ENCODE measurements at regions not wholly inside any gene's neighbourhood (a gene's known extent, or its start where the extent isn't known, plus 50 kb on each side); places are given as distances from the start of the nearest gene placed in this dataset.
"Not testable (repeated sequence)": the region's sequence is repeated elsewhere in the genome, so short reads cannot be mapped to it uniquely, and the experiment has no call there.

- Histone ChIP-seq H3K4me3 (ENCODE audit: low read length in 2 of 2) (no peak overlapping the region), H3K27ac (ENCODE audit: low read depth in 1 of 2, low read length in 1 of 2) (no peak overlapping the region), H3K27me3 (ENCODE audit: control insufficient read depth in 2 of 2, insufficient read depth in 1 of 2, low read length in 1 of 2) (no peaks in the 10 kb centered on the region), H3K9me3 (ENCODE audit: control insufficient read depth in 2 of 2, insufficient read depth in 1 of 2, low read length in 1 of 2) (no peaks in the 10 kb centered on the region), H3K36me3 (ENCODE audit: control insufficient read depth in 2 of 2, insufficient read depth in 2 of 2, low read length in 1 of 2) (no peaks in the 10 kb centered on the region), H3K4me1 (ENCODE audit: control insufficient read depth in 2 of 2, insufficient read depth in 2 of 2, low read length in 2 of 2) (no peaks in the 10 kb centered on the region)
- 88% methylated on average over 4 of the region's 4 CpGs for WGBS
- DNase-seq (ENCODE audit: low read depth in 6 of 9, low spot score in 9 of 9) = no peak
Observed at GRCh38 chr10:120098232-120098930, 205.9 kb downstream of the SEC23IP start.

GRCh38 chr10:120103738-120104560, 211.4 kb downstream of the SEC23IP start:
- WGBS = 85% methylated on average over 10 of the region's 10 CpGs
- DNase-seq (ENCODE audit: low read depth in 6 of 9, low spot score in 9 of 9) = no peak
- Histone ChIP-seq H3K27me3 (ENCODE audit: control insufficient read depth in 2 of 2, insufficient read depth in 1 of 2, low read length in 1 of 2) (no peaks in the 10 kb centered on the region), H3K27ac (ENCODE audit: low read depth in 1 of 2, low read length in 1 of 2) (no peak overlapping the region), H3K36me3 (ENCODE audit: control insufficient read depth in 2 of 2, insufficient read depth in 2 of 2, low read length in 1 of 2) (no peaks in the 10 kb centered on the region), H3K9me3 (ENCODE audit: control insufficient read depth in 2 of 2, insufficient read depth in 1 of 2, low read length in 1 of 2) (no peaks in the 10 kb centered on the region), H3K4me1 (ENCODE audit: control insufficient read depth in 2 of 2, insufficient read depth in 2 of 2, low read length in 2 of 2) (no peaks in the 10 kb centered on the region), H3K4me3 (ENCODE audit: low read length in 2 of 2) (no peak overlapping the region)

- Histone ChIP-seq H3K4me1 (ENCODE audit: control insufficient read depth in 2 of 2, insufficient read depth in 2 of 2, low read length in 2 of 2) (no peaks in the 10 kb centered on the region), H3K9me3 (ENCODE audit: control insufficient read depth in 2 of 2, insufficient read depth in 1 of 2, low read length in 1 of 2) (no peaks in the 10 kb centered on the region), H3K4me3 (ENCODE audit: low read length in 2 of 2) (no peak overlapping the region), H3K27ac (ENCODE audit: low read depth in 1 of 2, low read length in 1 of 2) (no peak overlapping the region), H3K27me3 (ENCODE audit: control insufficient read depth in 2 of 2, insufficient read depth in 1 of 2, low read length in 1 of 2) (no peaks in the 10 kb centered on the region), H3K36me3 (ENCODE audit: control insufficient read depth in 2 of 2, insufficient read depth in 2 of 2, low read length in 1 of 2) (no peaks in the 10 kb centered on the region)
- DNase-seq (ENCODE audit: low read depth in 6 of 9, low spot score in 9 of 9) = no peak
- WGBS = 87% methylated on average over 2 of the region's 2 CpGs
Observed at GRCh38 chr10:120105001-120105400, 212.5 kb downstream of the SEC23IP start.

- no peak overlapping the region for H3K27ac ChIP-seq (ENCODE audit: low read depth in 1 of 2, low read length in 1 of 2)
- H3K9me3 ChIP-seq (ENCODE audit: control insufficient read depth in 2 of 2, insufficient read depth in 1 of 2, low read length in 1 of 2) = no peaks in the 10 kb centered on the region
- 88% methylated on average over 1 of the region's 1 CpG for WGBS
- DNase-seq (ENCODE audit: low read depth in 6 of 9, low spot score in 9 of 9) = no peak
- H3K4me1 ChIP-seq (ENCODE audit: control insufficient read depth in 2 of 2, insufficient read depth in 2 of 2, low read length in 2 of 2) = no peaks in the 10 kb centered on the region
- H3K4me3 ChIP-seq (ENCODE audit: low read length in 2 of 2) = no peak overlapping the region
- H3K36me3 ChIP-seq (ENCODE audit: control insufficient read depth in 2 of 2, insufficient read depth in 2 of 2, low read length in 1 of 2) = no peaks in the 10 kb centered on the region
- no peaks in the 10 kb centered on the region for H3K27me3 ChIP-seq (ENCODE audit: control insufficient read depth in 2 of 2, insufficient read depth in 1 of 2, low read length in 1 of 2)
Observed at GRCh38 chr10:120105492-120105891, 213.0 kb downstream of the SEC23IP start.

- DNase-seq (ENCODE audit: low read depth in 6 of 9, low spot score in 9 of 9) = no peak
- H3K4me1 ChIP-seq (ENCODE audit: control insufficient read depth in 2 of 2, insufficient read depth in 2 of 2, low read length in 2 of 2) = no peaks in the 10 kb centered on the region
- no peak overlapping the region for H3K27ac ChIP-seq (ENCODE audit: low read depth in 1 of 2, low read length in 1 of 2)
- H3K4me3 ChIP-seq (ENCODE audit: low read length in 2 of 2) = no peak overlapping the region
- H3K27me3 ChIP-seq (ENCODE audit: control insufficient read depth in 2 of 2, insufficient read depth in 1 of 2, low read length in 1 of 2) = no peaks in the 10 kb centered on the region
- 90% methylated on average over 3 of the region's 3 CpGs for WGBS
- no peaks in the 10 kb centered on the region for H3K9me3 ChIP-seq (ENCODE audit: control insufficient read depth in 2 of 2, insufficient read depth in 1 of 2, low read length in 1 of 2)
- H3K36me3 ChIP-seq (ENCODE audit: control insufficient read depth in 2 of 2, insufficient read depth in 2 of 2, low read length in 1 of 2) = no peaks in the 10 kb centered on the region
Observed at GRCh38 chr10:120108916-120109315, 216.4 kb downstream of the SEC23IP start.

GRCh38 chr10:120109725-120110124, 217.2 kb downstream of the SEC23IP start:
- H3K27me3 ChIP-seq (ENCODE audit: control insufficient read depth in 2 of 2, insufficient read depth in 1 of 2, low read length in 1 of 2); H3K4me1 ChIP-seq (ENCODE audit: control insufficient read depth in 2 of 2, insufficient read depth in 2 of 2, low read length in 2 of 2); H3K36me3 ChIP-seq (ENCODE audit: control insufficient read depth in 2 of 2, insufficient read depth in 2 of 2, low read length in 1 of 2); H3K9me3 ChIP-seq (ENCODE audit: control insufficient read depth in 2 of 2, insufficient read depth in 1 of 2, low read length in 1 of 2); H3K27ac ChIP-seq (ENCODE audit: low read depth in 1 of 2, low read length in 1 of 2); H3K4me3 ChIP-seq (ENCODE audit: low read length in 2 of 2); DNase-seq (ENCODE audit: low read depth in 6 of 9, low spot score in 9 of 9): not testable (repeated sequence)
- WGBS = 89% methylated on average over 4 of the region's 4 CpGs

- H3K4me3 ChIP-seq (ENCODE audit: low read length in 2 of 2) = no peak overlapping the region
- no peaks in the 10 kb centered on the region for H3K36me3 ChIP-seq (ENCODE audit: control insufficient read depth in 2 of 2, insufficient read depth in 2 of 2, low read length in 1 of 2)
- 90% methylated on average over 1 of the region's 1 CpG for WGBS
- H3K27me3 ChIP-seq (ENCODE audit: control insufficient read depth in 2 of 2, insufficient read depth in 1 of 2, low read length in 1 of 2) = no peaks in the 10 kb centered on the region
- no peak overlapping the region for H3K27ac ChIP-seq (ENCODE audit: low read depth in 1 of 2, low read length in 1 of 2)
- no peaks in the 10 kb centered on the region for H3K4me1 ChIP-seq (ENCODE audit: control insufficient read depth in 2 of 2, insufficient read depth in 2 of 2, low read length in 2 of 2)
- DNase-seq (ENCODE audit: low read depth in 6 of 9, low spot score in 9 of 9) = no peak
- H3K9me3 ChIP-seq (ENCODE audit: control insufficient read depth in 2 of 2, insufficient read depth in 1 of 2, low read length in 1 of 2) = no peaks in the 10 kb centered on the region
Observed at GRCh38 chr10:120110196-120110595, 217.7 kb downstream of the SEC23IP start.

- WGBS = 74% methylated on average over 3 of the region's 3 CpGs
- no peaks in the 10 kb centered on the region for H3K9me3 ChIP-seq (ENCODE audit: control insufficient read depth in 2 of 2, insufficient read depth in 1 of 2, low read length in 1 of 2)
Observed at GRCh38 chr10:120111628-120112027, 219.1 kb downstream of the SEC23IP start.

GRCh38 chr10:120112809-120113208, 220.3 kb downstream of the SEC23IP start:
- H3K9me3 ChIP-seq (ENCODE audit: control insufficient read depth in 2 of 2, insufficient read depth in 1 of 2, low read length in 1 of 2) = no peaks in the 10 kb centered on the region
- no peak for DNase-seq (ENCODE audit: low read depth in 6 of 9, low spot score in 9 of 9)
- H3K4me1 ChIP-seq (ENCODE audit: control insufficient read depth in 2 of 2, insufficient read depth in 2 of 2, low read length in 2 of 2) = no peaks in the 10 kb centered on the region
- no peak overlapping the region for H3K4me3 ChIP-seq (ENCODE audit: low read length in 2 of 2)
- H3K36me3 ChIP-seq (ENCODE audit: control insufficient read depth in 2 of 2, insufficient read depth in 2 of 2, low read length in 1 of 2) = no peaks in the 10 kb centered on the region
- H3K27me3 ChIP-seq (ENCODE audit: control insufficient read depth in 2 of 2, insufficient read depth in 1 of 2, low read length in 1 of 2) = no peaks in the 10 kb centered on the region
- H3K27ac ChIP-seq (ENCODE audit: low read depth in 1 of 2, low read length in 1 of 2) = no peak overlapping the region

More at GRCh38 chr10:120111628-120112027, 219.1 kb downstream of the SEC23IP start:
- Histone ChIP-seq H3K36me3 (ENCODE audit: control insufficient read depth in 2 of 2, insufficient read depth in 2 of 2, low read length in 1 of 2) (no peaks in the 10 kb centered on the region), H3K27me3 (ENCODE audit: control insufficient read depth in 2 of 2, insufficient read depth in 1 of 2, low read length in 1 of 2) (no peaks in the 10 kb centered on the region), H3K4me3 (ENCODE audit: low read length in 2 of 2) (no peak overlapping the region), H3K4me1 (ENCODE audit: control insufficient read depth in 2 of 2, insufficient read depth in 2 of 2, low read length in 2 of 2) (no peaks in the 10 kb centered on the region), H3K27ac (ENCODE audit: low read depth in 1 of 2, low read length in 1 of 2) (no peak overlapping the region)
- DNase-seq (ENCODE audit: low read depth in 6 of 9, low spot score in 9 of 9) = no peak

All from thymus (tissue), 11 donors.